ENCODE measurements at regions not wholly inside any gene's neighbourhood (a gene's known extent, or its start where the extent isn't known, plus 50 kb on each side); places are given as distances from the start of the nearest gene placed in this dataset.
A peak's percentile ranks its signal among the peaks of the same experiment; 100 is the strongest.
"Not testable (repeated sequence)": the region's sequence is repeated elsewhere in the genome, so short reads cannot be mapped to it uniquely, and the experiment has no call there.

DNA sequence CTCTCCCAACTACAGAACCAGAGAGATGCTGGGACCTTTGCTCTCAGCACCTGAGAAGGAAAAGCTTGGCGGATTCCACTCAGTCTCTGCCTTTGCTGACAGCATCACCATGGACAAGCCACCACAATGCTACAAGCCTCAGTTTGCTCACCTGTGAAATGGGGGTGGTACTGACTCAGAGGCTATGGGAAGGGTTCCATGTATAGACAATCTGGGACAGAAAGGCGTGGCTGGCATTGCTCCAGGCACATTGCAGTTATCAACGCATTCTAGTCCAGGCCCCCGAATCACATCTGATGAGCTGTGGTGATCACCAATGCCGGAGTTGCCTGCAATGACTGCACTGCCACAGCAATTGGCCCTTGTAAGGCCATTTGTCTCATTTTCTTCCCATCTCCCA, 72.6 kb downstream of the ISX start:
- no peak for DNase-seq
- in situ Hi-C loops (cut with HindIII; ENCODE audit: low pct_ligation_motif_present, low pct_unique_long_range_greater_than_20kb, low sequenced_read_pairs), result no loop called here

- in situ Hi-C loops (cut with HindIII; ENCODE audit: low pct_ligation_motif_present, low pct_unique_long_range_greater_than_20kb, low sequenced_read_pairs), result no loop called here
- no peak for DNase-seq
Measured at GRCh38 chr22:35140879-35141745, 75.2 kb downstream of the ISX start.

- DNase-seq, result no peak
- in situ Hi-C loops (cut with HindIII; ENCODE audit: low pct_ligation_motif_present, low pct_unique_long_range_greater_than_20kb, low sequenced_read_pairs), result no loop called here
Measured at GRCh38 chr22:35148381-35148780, 82.4 kb downstream of the ISX start.

- DNase-seq, result no peak
- in situ Hi-C loops (cut with HindIII; ENCODE audit: low pct_ligation_motif_present, low pct_unique_long_range_greater_than_20kb, low sequenced_read_pairs), result no loop called here
Measured at GRCh38 chr22:35148866-35149548, 83.0 kb downstream of the ISX start.

- peak; percentile 44 for DNase-seq
- in situ Hi-C loops (cut with HindIII; ENCODE audit: low pct_ligation_motif_present, low pct_unique_long_range_greater_than_20kb, low sequenced_read_pairs), result no loop called here
Measured at GRCh38 chr22:35150183-35151107, 84.5 kb downstream of the ISX start.

- in situ Hi-C loops (cut with HindIII; ENCODE audit: low pct_ligation_motif_present, low pct_unique_long_range_greater_than_20kb, low sequenced_read_pairs), result no loop called here
- DNase-seq, result no peak
Measured at GRCh38 chr22:35152316-35152715, 86.4 kb downstream of the ISX start.

DNA sequence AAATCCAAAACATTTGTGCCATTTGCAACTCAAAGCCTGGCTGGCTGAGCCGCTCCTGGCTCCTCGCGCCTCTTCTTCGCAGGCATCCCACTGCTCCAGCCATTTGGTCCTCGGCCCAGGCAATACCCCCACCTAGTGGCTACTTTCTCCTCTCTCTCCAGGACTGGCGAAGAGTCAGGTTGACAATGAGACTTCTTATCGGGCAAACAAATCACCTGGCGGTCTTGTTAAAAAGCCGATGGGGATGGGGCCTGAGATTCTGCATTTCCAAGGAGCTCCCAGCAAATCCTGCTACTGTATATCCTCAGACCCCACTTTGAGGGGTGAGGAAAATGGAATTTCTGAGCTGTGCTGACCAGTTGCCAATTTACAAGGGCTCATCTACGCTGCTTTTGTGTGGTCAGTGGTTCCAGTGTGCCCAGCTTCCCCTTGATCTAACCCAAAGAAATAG, 89.0 kb downstream of the ISX start:
- in situ Hi-C loops (cut with HindIII; ENCODE audit: low pct_ligation_motif_present, low pct_unique_long_range_greater_than_20kb, low sequenced_read_pairs), result no loop called here
- peak; percentile 60 for DNase-seq

DNA sequence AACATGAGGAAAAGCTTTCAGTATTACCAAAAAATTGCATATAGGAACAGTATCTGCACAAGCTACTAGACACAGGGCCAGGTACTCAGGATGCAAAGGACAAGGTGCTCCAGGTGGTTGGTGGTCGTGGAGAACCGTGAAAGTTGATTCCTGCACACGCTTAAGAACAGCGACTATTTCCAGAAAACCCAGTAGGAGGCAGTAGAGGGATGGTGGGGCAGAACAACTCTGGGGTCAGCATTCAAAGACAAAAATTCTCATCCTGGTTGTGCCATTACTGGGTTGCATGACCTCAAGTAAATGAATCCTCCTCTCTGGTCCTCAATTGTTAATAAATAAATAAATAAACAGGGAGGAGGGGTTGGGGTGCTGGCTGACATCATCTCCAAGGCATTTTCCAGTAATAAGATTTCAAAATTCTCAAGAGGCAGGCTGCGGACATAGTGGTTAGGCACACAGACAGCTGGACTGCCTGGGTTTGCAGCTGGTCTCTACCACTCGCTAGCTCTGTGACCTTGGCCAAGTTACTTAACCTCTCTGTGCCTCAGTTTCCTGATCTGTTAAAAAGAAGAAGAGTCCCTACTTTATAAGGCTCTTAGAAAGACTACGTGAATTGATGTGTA, 89.6 kb downstream of the ISX start:
- peak; percentile 8 for DNase-seq
- in situ Hi-C loops (cut with HindIII; ENCODE audit: low pct_ligation_motif_present, low pct_unique_long_range_greater_than_20kb, low sequenced_read_pairs), result no loop called here

GRCh38 chr22:35156945-35157344, 91.0 kb downstream of the ISX start:
- in situ Hi-C loops (cut with HindIII; ENCODE audit: low pct_ligation_motif_present, low pct_unique_long_range_greater_than_20kb, low sequenced_read_pairs), result no loop called here
- DNase-seq, result no peak

DNA sequence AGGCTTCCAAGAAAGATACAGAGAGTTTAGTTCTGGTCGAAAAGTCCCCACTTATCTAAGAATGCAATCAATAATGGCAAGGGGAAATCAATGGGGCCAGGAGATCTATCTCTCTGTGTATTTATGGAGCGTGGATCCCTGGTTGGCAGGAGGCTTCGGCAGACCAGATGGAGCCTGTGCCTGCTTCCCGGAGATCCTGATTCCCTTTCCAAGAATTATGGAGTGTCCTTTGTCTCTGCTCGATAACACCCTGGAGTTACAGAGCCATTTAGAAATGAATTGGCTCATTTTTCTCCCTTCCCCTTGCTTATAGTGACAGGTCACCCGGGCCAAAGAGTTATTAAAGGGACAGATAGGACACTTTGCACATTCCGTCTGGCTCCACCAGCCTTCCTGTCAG, 92.4 kb downstream of the ISX start:
- DNase-seq, result no peak
- in situ Hi-C loops (cut with HindIII; ENCODE audit: low pct_ligation_motif_present, low pct_unique_long_range_greater_than_20kb, low sequenced_read_pairs), result no loop called here

- in situ Hi-C loops (cut with HindIII; ENCODE audit: low pct_ligation_motif_present, low pct_unique_long_range_greater_than_20kb, low sequenced_read_pairs), result no loop called here
- no peak for DNase-seq
Measured at GRCh38 chr22:35159343-35159742, 93.4 kb downstream of the ISX start.

- no peak for DNase-seq
- in situ Hi-C loops (cut with HindIII; ENCODE audit: low pct_ligation_motif_present, low pct_unique_long_range_greater_than_20kb, low sequenced_read_pairs), result no loop called here
Measured at GRCh38 chr22:35160268-35160667, 94.3 kb downstream of the ISX start.

- DNase-seq; in situ Hi-C loops (cut with HindIII; ENCODE audit: low pct_ligation_motif_present, low pct_unique_long_range_greater_than_20kb, low sequenced_read_pairs): not testable (repeated sequence)
Measured at GRCh38 chr22:35165896-35166295, 91.4 kb upstream of the HMGXB4 start.

DNA sequence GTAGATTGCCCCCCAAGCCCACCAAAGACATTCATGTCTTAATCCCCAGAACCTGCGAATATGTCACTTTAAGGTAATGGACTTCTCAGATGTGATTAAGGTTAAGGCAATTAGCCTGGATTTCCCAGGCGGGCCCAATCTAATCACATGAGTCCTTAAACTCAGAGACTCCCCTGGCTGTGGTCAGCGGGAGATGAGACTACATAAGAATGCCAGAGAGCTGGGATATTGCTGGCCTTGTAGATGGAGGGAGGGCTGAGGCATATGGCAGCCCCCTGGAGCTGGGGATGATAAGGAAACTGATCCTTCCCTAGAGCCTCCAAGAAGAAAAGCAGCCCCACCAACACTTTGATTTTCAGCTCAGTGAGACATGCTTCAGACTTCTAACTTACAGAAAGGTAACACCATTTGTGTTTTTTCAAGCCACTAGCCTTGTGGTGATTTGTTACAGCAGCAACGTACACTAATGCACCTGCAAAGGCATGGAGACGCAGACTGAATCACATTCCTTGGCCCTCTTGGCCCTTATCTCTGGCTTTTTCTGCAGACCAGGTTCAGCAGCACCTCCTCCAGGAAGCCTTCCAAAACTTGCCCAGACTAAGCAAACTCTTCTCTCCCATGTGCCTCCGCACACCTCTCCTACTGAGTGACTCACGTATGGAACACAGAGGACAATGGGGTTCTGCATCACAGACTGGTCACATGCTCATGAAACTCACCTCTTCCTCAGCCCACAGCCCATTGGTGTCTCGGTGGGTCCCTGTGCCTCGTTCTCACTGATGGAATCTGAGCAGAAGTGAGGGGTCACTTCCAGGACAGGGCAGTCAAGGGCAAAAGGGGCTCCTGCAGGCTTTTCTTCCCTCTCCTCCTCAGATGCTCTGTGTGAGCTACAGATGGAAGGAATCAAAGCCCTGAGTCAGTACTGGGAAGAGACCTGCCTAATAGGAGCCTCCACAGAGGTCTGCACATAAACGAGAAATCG, 86.3 kb upstream of the HMGXB4 start:
- in situ Hi-C loops (cut with HindIII; ENCODE audit: low pct_ligation_motif_present, low pct_unique_long_range_greater_than_20kb, low sequenced_read_pairs), result no loop called here
- DNase-seq, result no peak

GRCh38 chr22:35172442-35172841, 84.9 kb upstream of the HMGXB4 start:
- in situ Hi-C loops (cut with HindIII; ENCODE audit: low pct_ligation_motif_present, low pct_unique_long_range_greater_than_20kb, low sequenced_read_pairs), result no loop called here
- no peak for DNase-seq

GRCh38 chr22:35173655-35174054, 83.6 kb upstream of the HMGXB4 start:
- no peak for DNase-seq
- in situ Hi-C loops (cut with HindIII; ENCODE audit: low pct_ligation_motif_present, low pct_unique_long_range_greater_than_20kb, low sequenced_read_pairs), result no loop called here

GRCh38 chr22:35174401-35175038, 82.8 kb upstream of the HMGXB4 start:
- in situ Hi-C loops (cut with HindIII; ENCODE audit: low pct_ligation_motif_present, low pct_unique_long_range_greater_than_20kb, low sequenced_read_pairs), result no loop called here
- no peak for DNase-seq
